IPS-18c (cell line): ENCODE measurements at regions not wholly inside any gene's neighbourhood (a gene's known extent, or its start where the extent isn't known, plus 50 kb on each side); places are given as distances from the start of the nearest gene placed in this dataset.

Experiments used
- H3K4me3 ChIP-seq: 2 replicates; pipeline ENCODE4 v1.7.0; 2013; ENCODE audit warnings: low read depth, mild to moderate bottlenecking, low read length, moderate library complexity; ENCODE audit not compliant: insufficient read depth
- H3K9me3 ChIP-seq: one replicate; pipeline ENCODE4 v1.6.1; 2013; ENCODE audit warnings: mild to moderate bottlenecking, low read length, moderate library complexity; ENCODE audit not compliant: control insufficient read depth, insufficient read depth

- Histone ChIP-seq H3K9me3 (no peaks in the 10 kb centered on the region), H3K4me3 (no peak overlapping the region)
Measured at GRCh38 chr4:110808351-110808878, 185.5 kb upstream of the PITX2 start.

DNA sequence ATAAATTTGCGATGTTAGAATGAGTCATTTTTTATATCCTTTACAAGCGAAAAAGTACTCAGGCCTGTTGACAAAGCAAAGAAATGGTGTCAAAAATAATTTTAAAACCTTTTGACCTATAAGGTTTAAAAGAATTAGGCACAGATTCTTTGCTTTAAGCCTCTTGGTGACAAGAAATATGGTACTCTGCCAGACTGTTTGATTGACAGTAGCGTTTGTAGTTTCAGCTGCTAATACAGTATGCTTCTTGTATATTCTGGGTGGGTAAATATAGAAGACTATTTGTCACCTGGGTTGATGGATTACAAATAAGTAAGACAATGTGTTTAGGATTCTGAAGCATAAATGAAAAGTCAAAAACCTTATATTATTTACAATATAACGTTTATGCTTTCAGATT lies 193.1 kb upstream of the PITX2 start:
- no peak overlapping the region for H3K4me3 ChIP-seq
- no peaks in the 10 kb centered on the region for H3K9me3 ChIP-seq

DNA sequence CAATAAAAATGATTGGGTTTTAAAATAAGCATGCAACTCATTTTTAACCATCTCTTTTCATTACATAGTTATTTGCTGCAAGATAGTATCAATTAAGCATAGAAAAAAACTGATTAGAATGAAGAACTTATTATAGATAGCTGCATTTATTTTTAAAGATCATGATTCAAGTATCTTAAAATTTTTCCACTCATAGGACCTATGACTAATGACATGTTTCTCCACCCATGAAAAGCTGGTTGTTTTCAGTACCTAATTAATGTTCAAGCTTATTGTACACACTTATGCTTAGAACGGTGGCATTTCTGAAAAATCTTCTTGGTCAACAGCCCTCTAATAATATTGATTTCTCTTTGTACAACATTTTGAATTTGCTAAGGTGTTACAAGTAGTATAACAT lies 193.5 kb upstream of the PITX2 start:
- Histone ChIP-seq H3K9me3 (no peaks in the 10 kb centered on the region), H3K4me3 (no peak overlapping the region)

- Histone ChIP-seq H3K9me3 (peaks cover 2% of the 10 kb centered on the region), H3K4me3 (no peak overlapping the region)
Measured at GRCh38 chr4:110821186-110821585, 198.3 kb upstream of the PITX2 start.

- H3K4me3 ChIP-seq = no peak overlapping the region
- H3K9me3 ChIP-seq = peaks cover 2% of the 10 kb centered on the region
Measured at GRCh38 chr4:110823251-110823650, 200.4 kb upstream of the PITX2 start.

DNA sequence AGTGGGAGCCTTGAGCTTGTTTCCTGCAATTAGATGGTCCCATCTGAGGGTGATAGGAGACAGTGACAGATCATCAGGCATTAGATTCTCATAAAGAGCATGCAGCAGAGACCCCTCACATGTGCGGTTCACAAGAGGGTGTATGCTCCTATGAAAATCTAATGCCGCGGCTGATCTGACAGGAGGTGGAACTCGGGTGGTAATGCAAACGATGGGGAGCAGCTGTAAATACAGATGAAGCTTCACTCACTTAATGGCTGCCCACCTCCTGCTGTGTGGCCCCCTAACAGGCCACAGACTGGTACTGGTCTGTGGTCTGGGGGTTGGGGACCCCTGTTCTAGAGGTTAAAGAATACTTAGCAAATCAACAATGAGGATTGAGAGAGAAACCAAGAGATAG lies 201.5 kb upstream of the PITX2 start:
- Histone ChIP-seq H3K9me3 (peaks cover 2% of the 10 kb centered on the region), H3K4me3 (no peak overlapping the region)

- H3K9me3 ChIP-seq = peaks cover 2% of the 10 kb centered on the region
- H3K4me3 ChIP-seq = no peak overlapping the region
Measured at GRCh38 chr4:110826656-110827055, 203.8 kb upstream of the PITX2 start.

GRCh38 chr4:110830461-110830860 lies 207.6 kb upstream of the PITX2 start:
- Histone ChIP-seq H3K4me3 (no peak overlapping the region), H3K9me3 (no peaks in the 10 kb centered on the region)

- Histone ChIP-seq H3K9me3 (no peaks in the 10 kb centered on the region), H3K4me3 (no peak overlapping the region)
Measured at GRCh38 chr4:110837896-110838450, 215.1 kb upstream of the PITX2 start.

DNA sequence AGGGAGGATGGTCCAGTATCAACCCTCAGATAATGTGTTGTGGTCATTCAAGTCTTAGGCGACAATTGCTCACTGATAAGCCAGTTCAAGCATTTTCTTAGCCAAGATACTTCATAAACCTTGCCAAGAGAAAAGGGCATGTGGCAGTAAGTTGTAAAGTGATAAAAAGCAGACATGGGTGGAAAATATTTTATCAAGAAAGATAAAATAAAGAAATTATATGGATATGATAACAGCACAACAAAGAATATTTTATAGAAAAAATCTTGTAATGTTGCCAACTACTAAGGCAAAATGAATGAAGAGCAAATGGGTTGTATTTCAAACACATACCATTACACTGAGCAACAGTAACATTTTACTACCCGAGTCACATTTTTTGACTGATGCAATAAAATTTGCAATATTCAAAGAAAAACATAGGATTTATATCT lies 217.4 kb upstream of the PITX2 start:
- H3K4me3 ChIP-seq = no peak overlapping the region
- H3K9me3 ChIP-seq = no peaks in the 10 kb centered on the region

DNA sequence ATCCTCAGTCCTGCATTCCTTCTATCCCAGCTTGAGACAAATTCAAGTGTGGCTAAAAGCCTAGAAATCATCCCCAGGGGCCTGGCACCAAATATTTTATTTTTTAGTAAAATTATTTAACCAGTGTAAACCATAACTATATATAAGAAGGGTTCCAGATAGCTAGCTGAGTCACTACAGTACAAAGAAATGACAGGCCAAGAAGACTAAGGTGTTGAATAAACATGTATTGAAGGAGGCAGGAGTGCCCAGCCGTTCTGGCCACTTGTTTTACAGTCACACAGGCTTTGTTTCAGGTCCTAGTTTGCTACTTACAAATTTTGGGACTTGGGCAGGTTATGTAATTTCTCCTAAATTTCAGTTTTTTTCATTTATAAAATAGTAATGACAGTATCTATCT lies 225.9 kb upstream of the PITX2 start:
- H3K9me3 ChIP-seq = no peaks in the 10 kb centered on the region
- H3K4me3 ChIP-seq = no peak overlapping the region

GRCh38 chr4:110849461-110849860 lies 226.6 kb upstream of the PITX2 start:
- H3K4me3 ChIP-seq = no peak overlapping the region
- no peaks in the 10 kb centered on the region for H3K9me3 ChIP-seq

DNA sequence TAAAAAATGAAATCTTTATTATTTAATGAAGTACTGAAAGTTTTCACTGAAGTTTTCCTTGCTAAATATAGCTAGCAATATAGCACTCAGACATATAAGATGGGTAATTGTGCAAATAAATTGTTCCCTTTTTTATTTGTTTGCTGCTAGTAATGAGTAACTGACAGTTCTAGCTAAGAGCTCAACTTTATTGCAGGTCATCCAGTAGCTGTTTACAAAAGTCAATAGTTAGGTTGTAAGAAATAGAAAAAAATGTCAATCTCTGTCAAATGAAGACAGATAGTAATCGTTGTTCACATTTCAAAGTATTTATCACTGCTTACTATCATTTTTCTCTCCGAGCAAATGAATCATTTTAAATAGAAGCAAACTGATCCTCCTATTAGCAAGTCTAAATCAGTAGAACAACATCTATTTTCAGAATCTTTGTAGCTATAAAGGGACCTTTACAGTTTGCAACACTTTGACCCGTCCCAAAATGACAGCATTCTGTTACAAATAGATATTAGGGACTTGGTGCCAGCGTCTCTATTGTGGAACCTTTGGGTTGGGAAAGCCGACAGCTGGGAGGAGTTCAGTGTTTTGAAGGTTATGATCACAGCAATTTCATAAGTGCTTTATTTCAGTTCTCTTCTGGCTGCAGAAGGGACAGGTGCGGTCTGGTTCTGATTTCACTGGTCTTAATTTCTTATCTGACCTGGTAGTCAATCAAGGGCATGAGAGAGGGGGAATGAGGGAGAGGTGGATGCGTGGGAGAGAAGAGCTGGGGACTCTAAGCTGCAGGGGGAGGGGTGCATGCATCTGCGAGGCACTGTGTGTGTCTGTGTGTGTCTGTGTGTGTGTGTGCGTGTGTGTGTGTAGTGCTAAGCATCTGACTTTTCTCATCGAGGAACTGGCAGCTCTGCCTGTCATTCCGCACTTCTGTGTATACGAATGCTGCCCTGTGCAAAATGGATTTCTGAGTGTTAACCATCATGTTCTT lies 227.9 kb upstream of the PITX2 start:
- Histone ChIP-seq H3K4me3 (no peak overlapping the region), H3K9me3 (no peaks in the 10 kb centered on the region)

DNA sequence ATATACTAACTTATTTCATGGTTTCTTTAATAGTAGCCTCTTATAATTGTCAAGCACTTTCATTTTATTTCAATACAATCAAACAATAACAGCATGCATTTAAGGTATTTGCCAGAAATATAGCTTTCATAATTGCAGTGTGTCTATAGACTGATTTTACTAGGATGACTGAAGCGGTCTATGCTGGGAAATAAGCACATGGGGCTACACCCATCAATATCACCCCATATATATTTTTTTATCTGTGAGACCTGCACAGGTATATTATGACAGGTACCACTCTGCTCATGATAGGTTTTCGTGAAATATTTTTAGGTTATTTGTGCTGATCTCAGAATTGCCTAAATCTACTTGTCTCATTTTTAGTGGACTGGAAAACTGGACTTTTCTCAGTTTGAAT lies 229.1 kb upstream of the PITX2 start:
- H3K9me3 ChIP-seq = no peaks in the 10 kb centered on the region
- no peak overlapping the region for H3K4me3 ChIP-seq

DNA sequence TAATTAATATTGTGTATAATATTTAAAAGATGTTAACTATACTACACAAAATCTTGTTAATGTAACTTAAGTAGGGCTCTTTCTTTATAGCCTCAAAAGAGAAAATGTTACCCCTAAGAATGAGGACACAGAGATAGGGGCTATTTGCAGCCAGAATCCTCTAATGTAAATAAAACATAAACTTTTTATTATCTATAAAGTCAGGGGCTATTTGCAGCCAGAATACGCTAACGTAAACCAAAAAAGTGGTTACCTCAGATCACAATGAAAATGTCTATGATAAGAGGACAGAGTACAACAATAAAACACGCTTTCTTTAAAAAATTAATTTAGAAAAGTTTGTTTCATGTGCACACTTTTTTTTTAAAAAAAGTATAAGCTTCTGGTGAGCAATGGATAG lies 229.9 kb upstream of the PITX2 start:
- Histone ChIP-seq H3K9me3 (no peaks in the 10 kb centered on the region), H3K4me3 (no peak overlapping the region)

- no peak overlapping the region for H3K4me3 ChIP-seq
- no peaks in the 10 kb centered on the region for H3K9me3 ChIP-seq
Measured at GRCh38 chr4:110853242-110853641, 230.4 kb upstream of the PITX2 start.

- Histone ChIP-seq H3K4me3 (no peak overlapping the region), H3K9me3 (no peaks in the 10 kb centered on the region)
Measured at GRCh38 chr4:110854021-110854678, 231.3 kb upstream of the PITX2 start.

GRCh38 chr4:110860125-110860524 lies 237.2 kb upstream of the PITX2 start:
- Histone ChIP-seq H3K4me3 (no peak overlapping the region), H3K9me3 (no peaks in the 10 kb centered on the region)
